Stomach (tissue), 4 donors: ENCODE measurements at regions not wholly inside any gene's neighbourhood (a gene's known extent, or its start where the extent isn't known, plus 50 kb on each side); places are given as distances from the start of the nearest gene placed in this dataset.

Experiments used
- CTCF ChIP-seq, 7 experiments: fragments of 450-650 bp in 4 of 7; fragments of 200-600 bp in 3 of 7; sonication (generic) in 3 of 7; IDR thresholded peaks; one replicate each; pipeline ENCODE4 v1.5.1; 2016 to 2019; ENCODE audit warnings: antibody characterized with exemption in 7 of 7, control low read depth in 2 of 7, mild to moderate bottlenecking in 1 of 7
- EP300 ChIP-seq: sonication (generic); formaldehyde crosslinking; IDR thresholded peaks from one replicate; pipeline ENCODE4 v1.6.1; 2017; ENCODE audit warnings: antibody characterized with exemption
- POLR2A ChIP-seq, 4 donors: fragments of 450-650 bp; IDR thresholded peaks; one replicate each; pipeline ENCODE4 v1.6.1; 2016; ENCODE audit warnings: antibody characterized with exemption in 4 of 4, control low read depth in 2 of 4, mild to moderate bottlenecking in 1 of 4, moderate library complexity in 1 of 4
- POLR2AphosphoS5 ChIP-seq, 3 donors: sonication (generic); formaldehyde crosslinking; IDR thresholded peaks; one replicate each; pipeline ENCODE4 v1.6.1; 2016; ENCODE audit warnings: antibody characterized with exemption in 3 of 3

- TF ChIP-seq CTCF (IDR thresholded peaks at IDR 0.05) (no peak), EP300 (no peak), POLR2A (IDR thresholded peaks at IDR 0.05) (no peak), POLR2AphosphoS5 (IDR thresholded peaks at IDR 0.05) (no peak)
These were observed 577.1 kb downstream of the PLPP3 start for GRCh38 chr1:56002231-56002630.
